KMS-11 (cell line): ENCODE measurements at regions not wholly inside any gene's neighbourhood (a gene's known extent, or its start where the extent isn't known, plus 50 kb on each side); places are given as distances from the start of the nearest gene placed in this dataset.

Experiments
- H2AFZ ChIP-seq: fragments of 200-600 bp; sonication (generic); 2 replicates; pipeline ENCODE4 v1.6.1; 2016; ENCODE audit warnings: antibody characterized with exemption, mixed run types, low read depth
- H3K27ac ChIP-seq: fragments of 200-600 bp; sonication (generic); 2 replicates; pipeline ENCODE4 v1.6.1; 2016; ENCODE audit warnings: mild to moderate bottlenecking, mixed run types
- H3K27me3 ChIP-seq: fragments of 200-600 bp; sonication (generic); 2 replicates; pipeline ENCODE4 v1.6.1; 2017; ENCODE audit warnings: mild to moderate bottlenecking, low read depth, mixed run types, moderate library complexity; ENCODE audit not compliant: insufficient read depth
- H3K36me3 ChIP-seq: fragments of 200-600 bp; sonication (generic); 2 replicates; pipeline ENCODE4 v1.6.1; 2017; ENCODE audit warnings: mild to moderate bottlenecking, mixed run types; ENCODE audit not compliant: insufficient read depth
- H3K4me1 ChIP-seq: fragments of 200-600 bp; sonication (generic); 2 replicates; pipeline ENCODE4 v1.6.1; 2016; ENCODE audit warnings: mild to moderate bottlenecking, low read depth, mixed run types; ENCODE audit not compliant: poor library complexity, severe bottlenecking
- H3K4me2 ChIP-seq: fragments of 200-600 bp; sonication (generic); 2 replicates; pipeline ENCODE4 v1.7.0; 2016; ENCODE audit warnings: mild to moderate bottlenecking, mixed run types
- H3K4me3 ChIP-seq: fragments of 200-600 bp; sonication (generic); IDR thresholded peaks from 2 replicates; pipeline ENCODE4 v1.6.1; 2017; ENCODE audit warnings: low read depth, low read length, mixed read lengths; ENCODE audit not compliant: insufficient read depth
- H3K79me2 ChIP-seq: fragments of 200-600 bp; sonication (generic); 2 replicates; pipeline ENCODE4 v1.6.1; 2016; ENCODE audit warnings: low read depth, mixed run types; ENCODE audit not compliant: insufficient read depth
- H3K9ac ChIP-seq: fragments of 200-600 bp; sonication (generic); 2 replicates; pipeline ENCODE4 v1.6.1; 2016; ENCODE audit warnings: mild to moderate bottlenecking, mixed run types
- H4K20me1 ChIP-seq: fragments of 200-600 bp; sonication (generic); 2 replicates; pipeline ENCODE4 v1.6.1; 2016; ENCODE audit warnings: mild to moderate bottlenecking, mixed run types; ENCODE audit not compliant: insufficient read depth
- TF ChIP-seq, protein P1 (sequence below): fragments of 200-600 bp; sonication (generic); conservative IDR thresholded peaks from 2 replicates; pipeline ENCODE4 v1.6.1; 2017; ENCODE audit warnings: low read depth, mild to moderate bottlenecking, antibody characterized with exemption, low read length, moderate library complexity, mixed read lengths

DNA sequence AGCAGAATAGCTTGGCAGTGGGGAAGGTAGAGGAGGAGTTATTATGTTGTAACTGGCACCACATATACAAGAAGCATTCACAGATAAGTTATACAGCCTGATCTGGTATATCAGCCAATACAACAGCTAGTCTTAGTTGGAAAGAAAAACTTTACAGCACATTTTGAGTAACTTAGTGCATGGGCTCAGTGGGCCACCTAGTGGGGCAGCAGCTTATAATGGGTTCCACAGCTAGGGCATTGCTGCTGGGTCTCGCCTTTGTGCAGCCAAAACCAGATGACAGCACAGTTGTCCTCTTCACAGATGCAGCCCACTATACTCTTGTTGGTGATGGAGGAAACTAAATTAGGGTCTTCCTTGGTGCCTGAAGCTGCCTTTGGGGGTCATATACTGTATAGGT lies 448.1 kb upstream of the RASGEF1B start:
- no peaks in the 10 kb centered on the region for H3K36me3 ChIP-seq
- no peak overlapping the region for H3K4me2 ChIP-seq
- peaks cover 13% of the 10 kb centered on the region for H3K4me1 ChIP-seq
- no peaks in the 10 kb centered on the region for H3K79me2 ChIP-seq
- H4K20me1 ChIP-seq: no peaks in the 10 kb centered on the region
- no peak overlapping the region for H3K9ac ChIP-seq
- no peak overlapping the region for H3K4me3 ChIP-seq
- no peak overlapping the region for H3K27ac ChIP-seq
- TF ChIP-seq, protein P1, sequence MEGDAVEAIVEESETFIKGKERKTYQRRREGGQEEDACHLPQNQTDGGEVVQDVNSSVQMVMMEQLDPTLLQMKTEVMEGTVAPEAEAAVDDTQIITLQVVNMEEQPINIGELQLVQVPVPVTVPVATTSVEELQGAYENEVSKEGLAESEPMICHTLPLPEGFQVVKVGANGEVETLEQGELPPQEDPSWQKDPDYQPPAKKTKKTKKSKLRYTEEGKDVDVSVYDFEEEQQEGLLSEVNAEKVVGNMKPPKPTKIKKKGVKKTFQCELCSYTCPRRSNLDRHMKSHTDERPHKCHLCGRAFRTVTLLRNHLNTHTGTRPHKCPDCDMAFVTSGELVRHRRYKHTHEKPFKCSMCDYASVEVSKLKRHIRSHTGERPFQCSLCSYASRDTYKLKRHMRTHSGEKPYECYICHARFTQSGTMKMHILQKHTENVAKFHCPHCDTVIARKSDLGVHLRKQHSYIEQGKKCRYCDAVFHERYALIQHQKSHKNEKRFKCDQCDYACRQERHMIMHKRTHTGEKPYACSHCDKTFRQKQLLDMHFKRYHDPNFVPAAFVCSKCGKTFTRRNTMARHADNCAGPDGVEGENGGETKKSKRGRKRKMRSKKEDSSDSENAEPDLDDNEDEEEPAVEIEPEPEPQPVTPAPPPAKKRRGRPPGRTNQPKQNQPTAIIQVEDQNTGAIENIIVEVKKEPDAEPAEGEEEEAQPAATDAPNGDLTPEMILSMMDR: no peak; the same call in 1 of the 2 replicates
- no peaks in the 10 kb centered on the region for H3K27me3 ChIP-seq
- no peak overlapping the region for H2AFZ ChIP-seq

DNA sequence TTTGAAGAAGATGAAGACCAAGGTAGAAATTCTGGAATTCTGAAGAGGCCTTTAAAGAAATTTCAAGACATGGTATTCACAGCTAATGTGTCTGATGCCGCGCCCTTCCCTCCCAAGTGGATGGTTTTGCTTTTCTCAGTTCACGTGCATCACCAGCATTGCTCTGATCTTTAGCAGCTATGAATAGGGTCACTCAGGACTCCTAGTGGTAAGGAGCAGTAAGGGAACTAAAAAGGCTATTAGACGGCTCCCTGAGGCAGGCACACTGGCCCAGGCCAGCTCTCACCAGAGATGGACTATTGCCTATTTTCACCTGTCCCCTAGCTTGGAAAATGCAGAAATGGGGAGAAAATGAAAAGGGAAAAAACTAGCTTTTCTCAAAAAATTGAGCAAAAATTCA lies 447.5 kb upstream of the RASGEF1B start:
- Histone ChIP-seq H3K4me1 (peaks cover 16% of the 10 kb centered on the region), H3K36me3 (no peaks in the 10 kb centered on the region), H3K4me2 (no peak overlapping the region), H3K4me3 (no peak overlapping the region), H4K20me1 (no peaks in the 10 kb centered on the region), H3K27ac (no peak overlapping the region), H2AFZ (no peak overlapping the region), H3K9ac (no peak overlapping the region), H3K79me2 (no peaks in the 10 kb centered on the region), H3K27me3 (no peaks in the 10 kb centered on the region)
- TF ChIP-seq, protein P1: peak; percentile 69

DNA sequence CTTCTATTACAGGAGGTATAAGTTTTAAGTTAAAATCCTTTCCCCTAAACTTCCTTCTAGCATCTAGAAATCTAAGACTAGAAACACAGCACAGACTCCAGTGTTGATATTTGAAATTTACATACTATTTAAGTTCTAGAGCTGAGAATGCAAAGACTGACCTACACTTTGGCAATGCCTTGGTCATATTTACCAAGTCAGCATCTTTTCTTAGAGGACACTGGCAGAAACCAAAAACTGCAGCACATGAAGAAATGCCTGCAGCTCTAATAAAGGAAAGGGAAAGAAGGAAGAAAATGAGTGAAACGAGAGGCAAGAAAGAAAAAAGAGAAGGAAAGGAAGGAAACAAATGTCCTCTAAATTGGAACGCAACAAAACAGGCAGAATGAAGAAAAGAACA lies 443.7 kb upstream of the RASGEF1B start:
- Histone ChIP-seq H3K27me3 (no peaks in the 10 kb centered on the region), H3K9ac (no peak overlapping the region), H2AFZ (no peak overlapping the region), H3K4me1 (peaks cover 28% of the 10 kb centered on the region), H3K27ac (no peak overlapping the region), H3K4me3 (no peak overlapping the region), H3K4me2 (no peak overlapping the region), H4K20me1 (no peaks in the 10 kb centered on the region), H3K36me3 (no peaks in the 10 kb centered on the region), H3K79me2 (no peaks in the 10 kb centered on the region)
- TF ChIP-seq, protein P1: no peak

DNA sequence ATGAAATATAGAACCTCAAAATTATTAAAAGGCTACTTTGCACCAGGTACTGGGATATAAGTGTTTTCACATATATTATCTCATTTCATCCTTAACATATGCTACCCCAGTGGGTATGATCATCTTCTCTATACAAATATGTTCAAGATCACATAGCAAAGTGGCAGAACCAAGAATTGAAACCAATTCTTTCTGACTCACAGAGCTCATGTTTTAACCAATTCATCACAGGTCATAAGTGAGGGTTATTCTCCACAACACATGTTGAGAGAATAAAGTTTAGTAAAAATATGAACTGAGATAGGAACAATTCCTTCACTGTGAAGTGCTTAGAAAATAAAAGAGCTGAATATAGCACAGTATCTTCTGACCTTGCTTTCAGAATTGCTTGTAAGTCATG lies 442.9 kb upstream of the RASGEF1B start:
- H3K27ac ChIP-seq: no peak overlapping the region
- no peak overlapping the region for H2AFZ ChIP-seq

More for the DNA sequence above, 442.9 kb upstream of the RASGEF1B start:
- Histone ChIP-seq H3K27me3 (no peaks in the 10 kb centered on the region), H3K79me2 (no peaks in the 10 kb centered on the region), H3K4me2 (no peak overlapping the region), H3K4me1 (peaks cover 28% of the 10 kb centered on the region), H3K9ac (no peak overlapping the region), H3K36me3 (no peaks in the 10 kb centered on the region), H3K4me3 (no peak overlapping the region), H4K20me1 (no peaks in the 10 kb centered on the region)
- TF ChIP-seq, protein P1: no peak
